ENCODE measurements at regions not wholly inside any gene's neighbourhood (a gene's known extent, or its start where the extent isn't known, plus 50 kb on each side); places are given as distances from the start of the nearest gene placed in this dataset.

GRCh38 chr14:51534610-51535011 lies 117.1 kb upstream of the FRMD6 start:
- no peaks in the 10 kb centered on the region for H3K79me2 ChIP-seq (ENCODE audit: insufficient read depth, low read length)
- H3K9ac ChIP-seq (ENCODE audit: low read depth, low read length) = no peak overlapping the region
- H3K4me3 ChIP-seq (ENCODE audit: low read depth in 1 of 2, low read length in 2 of 2) = no peak overlapping the region
- H3K9me3 ChIP-seq (ENCODE audit: insufficient read depth, low read length, severe bottlenecking) = no peaks in the 10 kb centered on the region
- H3K36me3 ChIP-seq (ENCODE audit: insufficient read depth, low read length) = no peaks in the 10 kb centered on the region
- no peak for ATAC-seq (ENCODE audit: insufficient read depth, low read depth)
- no peaks in the 10 kb centered on the region for H3K27me3 ChIP-seq (ENCODE audit: insufficient read depth, low read length, poor library complexity)
- no peak overlapping the region for H3K27ac ChIP-seq (ENCODE audit: low read length)
- no peak for TF ChIP-seq EZH2 (IDR thresholded peaks at IDR 0.05; ENCODE audit: borderline replicate concordance, low read depth, low read length, severe bottlenecking)
- no peak for TF ChIP-seq CTCF (IDR thresholded peaks at IDR 0.05; ENCODE audit: borderline replicate concordance, extremely low read depth, low read length, poor library complexity, severe bottlenecking)
- H4K20me1 ChIP-seq (ENCODE audit: insufficient read depth, low read length) = no peaks in the 10 kb centered on the region
- no peak overlapping the region for H2AFZ ChIP-seq (ENCODE audit: low read depth, low read length)
- no peaks in the 10 kb centered on the region for H3K4me1 ChIP-seq (ENCODE audit: insufficient read depth, low read length)
- H3K4me2 ChIP-seq (ENCODE audit: insufficient read depth, low read length) = no peak overlapping the region
- no peak for DNase-seq

GRCh38 chr14:51535443-51536044 lies 116.2 kb upstream of the FRMD6 start:
- Histone ChIP-seq H3K9ac (ENCODE audit: low read depth, low read length) (no peak overlapping the region), H3K4me1 (ENCODE audit: insufficient read depth, low read length) (no peaks in the 10 kb centered on the region), H3K79me2 (ENCODE audit: insufficient read depth, low read length) (no peaks in the 10 kb centered on the region), H3K4me2 (ENCODE audit: insufficient read depth, low read length) (no peak overlapping the region), H3K36me3 (ENCODE audit: insufficient read depth, low read length) (no peaks in the 10 kb centered on the region), H3K27me3 (ENCODE audit: insufficient read depth, low read length, poor library complexity) (no peaks in the 10 kb centered on the region), H4K20me1 (ENCODE audit: insufficient read depth, low read length) (no peaks in the 10 kb centered on the region), H3K27ac (ENCODE audit: low read length) (no peak overlapping the region), H3K9me3 (ENCODE audit: insufficient read depth, low read length, severe bottlenecking) (no peaks in the 10 kb centered on the region), H2AFZ (ENCODE audit: low read depth, low read length) (no peak overlapping the region), H3K4me3 (ENCODE audit: low read depth in 1 of 2, low read length in 2 of 2) (no peak overlapping the region)
- ATAC-seq (ENCODE audit: insufficient read depth, low read depth) (no peak), DNase-seq (no peak)
- TF ChIP-seq CTCF (IDR thresholded peaks at IDR 0.05; ENCODE audit: borderline replicate concordance, extremely low read depth, low read length, poor library complexity, severe bottlenecking) (no peak), EZH2 (IDR thresholded peaks at IDR 0.05; ENCODE audit: borderline replicate concordance, low read depth, low read length, severe bottlenecking) (no peak)

GRCh38 chr14:51538973-51539372 lies 112.7 kb upstream of the FRMD6 start:
- H3K4me2 ChIP-seq (ENCODE audit: insufficient read depth, low read length) = no peak overlapping the region
- no peaks in the 10 kb centered on the region for H3K4me1 ChIP-seq (ENCODE audit: insufficient read depth, low read length)
- no peaks in the 10 kb centered on the region for H3K9me3 ChIP-seq (ENCODE audit: insufficient read depth, low read length, severe bottlenecking)

GRCh38 chr14:51539571-51540037 lies 112.1 kb upstream of the FRMD6 start:
- no peaks in the 10 kb centered on the region for H3K4me1 ChIP-seq (ENCODE audit: insufficient read depth, low read length)
- TF ChIP-seq CTCF (IDR thresholded peaks at IDR 0.05; ENCODE audit: borderline replicate concordance, extremely low read depth, low read length, poor library complexity, severe bottlenecking) (no peak), EZH2 (IDR thresholded peaks at IDR 0.05; ENCODE audit: borderline replicate concordance, low read depth, low read length, severe bottlenecking) (no peak)
- H3K9me3 ChIP-seq (ENCODE audit: insufficient read depth, low read length, severe bottlenecking) = no peaks in the 10 kb centered on the region
- H3K79me2 ChIP-seq (ENCODE audit: insufficient read depth, low read length) = no peaks in the 10 kb centered on the region
- no peak overlapping the region for H3K4me3 ChIP-seq (ENCODE audit: low read depth in 1 of 2, low read length in 2 of 2)
- H3K9ac ChIP-seq (ENCODE audit: low read depth, low read length) = no peak overlapping the region
- no peak overlapping the region for H3K27ac ChIP-seq (ENCODE audit: low read length)
- no peak overlapping the region for H2AFZ ChIP-seq (ENCODE audit: low read depth, low read length)
- DNase-seq (no peak), ATAC-seq (ENCODE audit: insufficient read depth, low read depth) (no peak)
- no peaks in the 10 kb centered on the region for H4K20me1 ChIP-seq (ENCODE audit: insufficient read depth, low read length)
- no peak overlapping the region for H3K4me2 ChIP-seq (ENCODE audit: insufficient read depth, low read length)
- H3K36me3 ChIP-seq (ENCODE audit: insufficient read depth, low read length) = no peaks in the 10 kb centered on the region
- no peaks in the 10 kb centered on the region for H3K27me3 ChIP-seq (ENCODE audit: insufficient read depth, low read length, poor library complexity)

More at GRCh38 chr14:51538973-51539372, 112.7 kb upstream of the FRMD6 start:
- no peaks in the 10 kb centered on the region for H3K36me3 ChIP-seq (ENCODE audit: insufficient read depth, low read length)
- H3K9ac ChIP-seq (ENCODE audit: low read depth, low read length) = no peak overlapping the region
- H3K27ac ChIP-seq (ENCODE audit: low read length) = no peak overlapping the region
- TF ChIP-seq EZH2 (IDR thresholded peaks at IDR 0.05; ENCODE audit: borderline replicate concordance, low read depth, low read length, severe bottlenecking) = no peak
- ATAC-seq (ENCODE audit: insufficient read depth, low read depth) (no peak), DNase-seq (no peak)
- H4K20me1 ChIP-seq (ENCODE audit: insufficient read depth, low read length) = no peaks in the 10 kb centered on the region
- H3K4me3 ChIP-seq (ENCODE audit: low read depth in 1 of 2, low read length in 2 of 2) = no peak overlapping the region
- H3K27me3 ChIP-seq (ENCODE audit: insufficient read depth, low read length, poor library complexity) = no peaks in the 10 kb centered on the region
- H3K79me2 ChIP-seq (ENCODE audit: insufficient read depth, low read length) = no peaks in the 10 kb centered on the region
- no peak overlapping the region for H2AFZ ChIP-seq (ENCODE audit: low read depth, low read length)
